ENCODE measurements at regions not wholly inside any gene's neighbourhood (a gene's known extent, or its start where the extent isn't known, plus 50 kb on each side); places are given as distances from the start of the nearest gene placed in this dataset.

- H4K20me1 ChIP-seq (replicated peaks; ENCODE audit: insufficient read depth): no peaks in the 10 kb centered on the region
- no peak overlapping the region for H3K4me2 ChIP-seq
- H3K36me3 ChIP-seq (ENCODE audit: insufficient read depth): no peaks in the 10 kb centered on the region
- H3K9me2 ChIP-seq (ENCODE audit: insufficient read depth): no peaks in the 10 kb centered on the region
- H3K4me3 ChIP-seq: no peak overlapping the region
- Mint-ChIP-seq H3K36me3 (ENCODE audit: low read depth) (peaks cover 7% of the 10 kb centered on the region; the same call in 2 of the 3 replicates), H3K27me3 (ENCODE audit: insufficient read depth, low read depth, poor library complexity) (no peaks in the 10 kb centered on the region), H3K4me1 (peaks cover 3% of the 10 kb centered on the region; the same call in 1 of the 3 replicates), H3K27ac (no peak overlapping the region), H3K4me3 (no peak overlapping the region), H3K9me3 (peaks cover 20% of the 10 kb centered on the region)
- TF ChIP-seq STAT1 (IDR thresholded peaks at IDR 0.05; ENCODE audit: unreplicated experiment) (no peak), NANOG (IDR thresholded peaks at IDR 0.05; ENCODE audit: borderline replicate concordance) (no peak), EZH2 (IDR thresholded peaks at IDR 0.05; ENCODE audit: low read depth, unreplicated experiment) (no peak), ZNF331 (CRISPR knock-in tag; IDR thresholded peaks at IDR 0.05; ENCODE audit: low read depth) (no peak), JUNB (IDR thresholded peaks at IDR 0.05; ENCODE audit: unreplicated experiment) (no peak), POLR2AphosphoS5 (IDR thresholded peaks at IDR 0.05; ENCODE audit: low read depth) (no peak), EZH2phosphoT487 (IDR thresholded peaks at IDR 0.05; ENCODE audit: unreplicated experiment) (no peak), CTCF (conservative IDR thresholded peaks at IDR 0.05; ENCODE audit: low read depth in 2 of 2) (no peak), CREB1 (CRISPR knock-in tag; IDR thresholded peaks at IDR 0.05; ENCODE audit: low read depth) (no peak)
- TF ChIP-seq, protein P1, sequence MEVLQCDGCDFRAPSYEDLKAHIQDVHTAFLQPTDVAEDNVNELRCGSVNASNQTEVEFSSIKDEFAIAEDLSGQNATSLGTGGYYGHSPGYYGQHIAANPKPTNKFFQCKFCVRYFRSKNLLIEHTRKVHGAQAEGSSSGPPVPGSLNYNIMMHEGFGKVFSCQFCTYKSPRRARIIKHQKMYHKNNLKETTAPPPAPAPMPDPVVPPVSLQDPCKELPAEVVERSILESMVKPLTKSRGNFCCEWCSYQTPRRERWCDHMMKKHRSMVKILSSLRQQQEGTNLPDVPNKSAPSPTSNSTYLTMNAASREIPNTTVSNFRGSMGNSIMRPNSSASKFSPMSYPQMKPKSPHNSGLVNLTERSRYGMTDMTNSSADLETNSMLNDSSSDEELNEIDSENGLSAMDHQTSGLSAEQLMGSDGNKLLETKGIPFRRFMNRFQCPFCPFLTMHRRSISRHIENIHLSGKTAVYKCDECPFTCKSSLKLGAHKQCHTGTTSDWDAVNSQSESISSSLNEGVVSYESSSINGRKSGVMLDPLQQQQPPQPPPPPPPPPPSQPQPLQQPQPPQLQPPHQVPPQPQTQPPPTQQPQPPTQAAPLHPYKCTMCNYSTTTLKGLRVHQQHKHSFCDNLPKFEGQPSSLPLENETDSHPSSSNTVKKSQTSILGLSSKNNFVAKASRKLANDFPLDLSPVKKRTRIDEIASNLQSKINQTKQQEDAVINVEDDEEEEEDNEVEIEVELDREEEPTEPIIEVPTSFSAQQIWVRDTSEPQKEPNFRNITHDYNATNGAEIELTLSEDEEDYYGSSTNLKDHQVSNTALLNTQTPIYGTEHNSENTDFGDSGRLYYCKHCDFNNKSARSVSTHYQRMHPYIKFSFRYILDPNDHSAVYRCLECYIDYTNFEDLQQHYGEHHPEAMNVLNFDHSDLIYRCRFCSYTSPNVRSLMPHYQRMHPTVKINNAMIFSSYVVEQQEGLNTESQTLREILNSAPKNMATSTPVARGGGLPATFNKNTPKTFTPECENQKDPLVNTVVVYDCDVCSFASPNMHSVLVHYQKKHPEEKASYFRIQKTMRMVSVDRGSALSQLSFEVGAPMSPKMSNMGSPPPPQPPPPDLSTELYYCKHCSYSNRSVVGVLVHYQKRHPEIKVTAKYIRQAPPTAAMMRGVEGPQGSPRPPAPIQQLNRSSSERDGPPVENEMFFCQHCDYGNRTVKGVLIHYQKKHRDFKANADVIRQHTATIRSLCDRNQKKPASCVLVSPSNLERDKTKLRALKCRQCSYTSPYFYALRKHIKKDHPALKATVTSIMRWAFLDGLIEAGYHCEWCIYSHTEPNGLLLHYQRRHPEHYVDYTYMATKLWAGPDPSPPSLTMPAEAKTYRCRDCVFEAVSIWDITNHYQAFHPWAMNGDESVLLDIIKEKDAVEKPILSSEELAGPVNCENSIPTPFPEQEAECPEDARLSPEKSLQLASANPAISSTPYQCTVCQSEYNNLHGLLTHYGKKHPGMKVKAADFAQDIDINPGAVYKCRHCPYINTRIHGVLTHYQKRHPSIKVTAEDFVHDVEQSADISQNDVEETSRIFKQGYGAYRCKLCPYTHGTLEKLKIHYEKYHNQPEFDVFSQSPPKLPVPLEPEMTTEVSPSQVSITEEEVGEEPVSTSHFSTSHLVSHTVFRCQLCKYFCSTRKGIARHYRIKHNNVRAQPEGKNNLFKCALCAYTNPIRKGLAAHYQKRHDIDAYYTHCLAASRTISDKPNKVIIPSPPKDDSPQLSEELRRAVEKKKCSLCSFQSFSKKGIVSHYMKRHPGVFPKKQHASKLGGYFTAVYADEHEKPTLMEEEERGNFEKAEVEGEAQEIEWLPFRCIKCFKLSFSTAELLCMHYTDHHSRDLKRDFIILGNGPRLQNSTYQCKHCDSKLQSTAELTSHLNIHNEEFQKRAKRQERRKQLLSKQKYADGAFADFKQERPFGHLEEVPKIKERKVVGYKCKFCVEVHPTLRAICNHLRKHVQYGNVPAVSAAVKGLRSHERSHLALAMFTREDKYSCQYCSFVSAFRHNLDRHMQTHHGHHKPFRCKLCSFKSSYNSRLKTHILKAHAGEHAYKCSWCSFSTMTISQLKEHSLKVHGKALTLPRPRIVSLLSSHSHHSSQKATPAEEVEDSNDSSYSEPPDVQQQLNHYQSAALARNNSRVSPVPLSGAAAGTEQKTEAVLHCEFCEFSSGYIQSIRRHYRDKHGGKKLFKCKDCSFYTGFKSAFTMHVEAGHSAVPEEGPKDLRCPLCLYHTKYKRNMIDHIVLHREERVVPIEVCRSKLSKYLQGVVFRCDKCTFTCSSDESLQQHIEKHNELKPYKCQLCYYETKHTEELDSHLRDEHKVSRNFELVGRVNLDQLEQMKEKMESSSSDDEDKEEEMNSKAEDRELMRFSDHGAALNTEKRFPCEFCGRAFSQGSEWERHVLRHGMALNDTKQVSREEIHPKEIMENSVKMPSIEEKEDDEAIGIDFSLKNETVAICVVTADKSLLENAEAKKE (CRISPR knock-in tag; IDR thresholded peaks at IDR 0.05): no peak
- TF ChIP-seq, protein P2, sequence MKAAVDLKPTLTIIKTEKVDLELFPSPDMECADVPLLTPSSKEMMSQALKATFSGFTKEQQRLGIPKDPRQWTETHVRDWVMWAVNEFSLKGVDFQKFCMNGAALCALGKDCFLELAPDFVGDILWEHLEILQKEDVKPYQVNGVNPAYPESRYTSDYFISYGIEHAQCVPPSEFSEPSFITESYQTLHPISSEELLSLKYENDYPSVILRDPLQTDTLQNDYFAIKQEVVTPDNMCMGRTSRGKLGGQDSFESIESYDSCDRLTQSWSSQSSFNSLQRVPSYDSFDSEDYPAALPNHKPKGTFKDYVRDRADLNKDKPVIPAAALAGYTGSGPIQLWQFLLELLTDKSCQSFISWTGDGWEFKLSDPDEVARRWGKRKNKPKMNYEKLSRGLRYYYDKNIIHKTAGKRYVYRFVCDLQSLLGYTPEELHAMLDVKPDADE (IDR thresholded peaks at IDR 0.05): no peak
- no peaks in the 10 kb centered on the region for H3K79me2 ChIP-seq (replicated peaks; ENCODE audit: insufficient read depth)
- H3F3A ChIP-seq (replicated peaks; ENCODE audit: low read depth): no peaks in the 10 kb centered on the region
- DNase-seq (ENCODE audit: low spot score): no peak
- no peak for ATAC-seq
- no peaks in the 10 kb centered on the region for H3K27me3 ChIP-seq (ENCODE audit: insufficient read depth)
- no peak overlapping the region for H2AFZ ChIP-seq
- H3K27ac ChIP-seq (ENCODE audit: low read depth): no peak overlapping the region
- no peaks in the 10 kb centered on the region for H3K4me1 ChIP-seq (ENCODE audit: insufficient read depth)
Measured at GRCh38 chr2:14942987-14943386, 310.5 kb downstream of the LRATD1 start.

Measured in GM23338 (cell line).